H1 (cell line): ENCODE measurements at regions not wholly inside any gene's neighbourhood (a gene's known extent, or its start where the extent isn't known, plus 50 kb on each side); places are given as distances from the start of the nearest gene placed in this dataset.

Experiments used
- CTCF ChIA-PET: fragments of 300-600 bp; sonication (Branson Sonifier 250); formaldehyde crosslinking; loops from one replicate; lab custom pipeline; 2021; ENCODE audit not compliant: partially characterized antibody; lab: Charles Lee
- POLR2A ChIA-PET: fragments of 300-600 bp; sonication (Branson Sonifier 250); formaldehyde crosslinking; loops from one replicate; lab custom pipeline; 2021; ENCODE audit warnings: inconsistent platforms; ENCODE audit not compliant: partially characterized antibody; lab: Charles Lee
- DNase-seq, 2 experiments: peaks; one replicate each; pipeline versions ENCODE4 v3.0.0 to v3.0.0-alpha.2; 2010 to 2022; ENCODE audit warnings: low spot score in 2 of 2, low read depth in 1 of 2, mixed read lengths in 1 of 2
- FAIRE-seq: peaks from 2 replicates; lab custom pipeline; 2011; peaks lifted over from hg19 to GRCh38; lab: Jason Lieb, UNC
- H2AFZ ChIP-seq: 2 replicates; pipeline ENCODE4 v1.8.1; 2012; ENCODE audit warnings: low read length, inconsistent platforms
- H2AK5ac ChIP-seq: 2 replicates; pipeline ENCODE4 v1.6.1; 2013; ENCODE audit warnings: low read depth, low read length
- H2BK120ac ChIP-seq: replicated peaks from 2 replicates; pipeline ENCODE3; 2013; ENCODE audit warnings: low read depth, low read length, inconsistent platforms
- H2BK12ac ChIP-seq: 2 replicates; pipeline ENCODE4 v1.6.1; 2013; ENCODE audit warnings: low read depth, low read length
- H2BK15ac ChIP-seq: 2 replicates; pipeline ENCODE4 v1.6.1; 2013; ENCODE audit warnings: low read length
- H2BK20ac ChIP-seq: 2 replicates; pipeline ENCODE4 v1.6.1; 2013; ENCODE audit warnings: low read length
- H2BK5ac ChIP-seq: 2 replicates; pipeline ENCODE4 v1.6.1; 2013; ENCODE audit warnings: low read depth, low read length
- H3K14ac ChIP-seq: 2 replicates; pipeline ENCODE4 v1.6.1; 2013; ENCODE audit warnings: inconsistent platforms; ENCODE audit not compliant: insufficient read length
- H3K18ac ChIP-seq: 2 replicates; pipeline ENCODE4 v1.6.1; 2013; ENCODE audit warnings: low read length; ENCODE audit errors: extremely low read depth
- H3K23ac ChIP-seq: 2 replicates; pipeline ENCODE4 v1.6.1; 2013; ENCODE audit warnings: inconsistent platforms; ENCODE audit not compliant: insufficient read length
- H3K23me2 ChIP-seq: 2 replicates; pipeline ENCODE4 v1.6.1; 2013; ENCODE audit warnings: low read depth, low read length
- H3K27ac ChIP-seq: 2 replicates; pipeline ENCODE4 v1.6.1; 2011; ENCODE audit warnings: low read depth, low read length, inconsistent platforms
- H3K27me3 ChIP-seq, 4 experiments: replicated peaks in 1 of 4; 1 replicate in 1 of 4; 2 replicates in 3 of 4; pipeline versions ENCODE4 v1.6.1 to v1.8.1; 2011 to 2013; ENCODE audit warnings: low read length in 3 of 4, mild to moderate bottlenecking in 3 of 4, inconsistent platforms in 2 of 4, mixed read lengths in 2 of 4, moderate library complexity in 1 of 4; ENCODE audit not compliant: control insufficient read depth in 3 of 4, insufficient read depth in 3 of 4; ENCODE audit errors: extremely low read depth in 1 of 4
- H3K36me3 ChIP-seq, 4 experiments: 2 replicates each; pipeline versions ENCODE4 v1.6.1 to v1.8.1; 2011 to 2013; ENCODE audit warnings: mild to moderate bottlenecking in 4 of 4, low read length in 3 of 4, moderate library complexity in 2 of 4, control low read depth in 1 of 4, inconsistent platforms in 1 of 4; ENCODE audit not compliant: insufficient read depth in 4 of 4, control insufficient read depth in 2 of 4
- H3K4ac ChIP-seq: replicated peaks from 2 replicates; pipeline ENCODE3; 2013; ENCODE audit warnings: low read length, low read depth, mixed read lengths, inconsistent platforms; ENCODE audit not compliant: insufficient read length
- H3K4me1 ChIP-seq, 4 experiments: replicated peaks in 1 of 4; 1 replicate in 1 of 4; 2 replicates in 3 of 4; pipeline versions ENCODE4 v1.6.1 to v1.8.1; 2011 to 2013; ENCODE audit warnings: low read length in 3 of 4, inconsistent platforms in 2 of 4, mixed read lengths in 1 of 4; ENCODE audit not compliant: insufficient read depth in 4 of 4, control insufficient read depth in 3 of 4
- H3K4me2 ChIP-seq, 2 experiments: 2 replicates each; pipeline versions ENCODE4 v1.6.1 to v1.8.1; 2011 to 2013; ENCODE audit warnings: low read depth in 2 of 2, low read length in 2 of 2, control low read depth in 1 of 2, inconsistent platforms in 1 of 2, mild to moderate bottlenecking in 1 of 2; ENCODE audit not compliant: insufficient read depth in 1 of 2
- H3K4me3 ChIP-seq, 4 experiments: fragments of 200-600, 300-600 bp in 1 of 4; sonication (generic), shearing (Covaris generic), sonication (Bioruptor Twin) in 1 of 4; 2 replicates each; pipeline versions ENCODE4 v1.5.1 to v1.8.1; 2011 to 2016; ENCODE audit warnings: low read length in 4 of 4, low read depth in 3 of 4, control low read depth in 2 of 4, inconsistent platforms in 2 of 4, mild to moderate bottlenecking in 2 of 4, mixed read lengths in 1 of 4, moderate library complexity in 1 of 4; ENCODE audit not compliant: insufficient read depth in 2 of 4; ENCODE audit errors: extremely low read depth in 1 of 4
- H3K56ac ChIP-seq: replicated peaks from 2 replicates; pipeline ENCODE3; 2013; ENCODE audit warnings: low read depth, mild to moderate bottlenecking, mixed read lengths, low read length, inconsistent platforms; ENCODE audit not compliant: insufficient read length
- H3K79me1 ChIP-seq: 2 replicates; pipeline ENCODE4 v1.6.1; 2013; ENCODE audit warnings: low read depth, low read length, control low read depth
- H3K79me2 ChIP-seq, 2 experiments: 2 replicates each; pipeline versions ENCODE4 v1.6.1 to v1.8.1; 2012 to 2013; ENCODE audit warnings: low read length in 2 of 2, mild to moderate bottlenecking in 2 of 2, inconsistent platforms in 1 of 2; ENCODE audit not compliant: insufficient read depth in 2 of 2, control insufficient read depth in 1 of 2
- H3K9ac ChIP-seq, 4 experiments: replicated peaks in 1 of 4; 1 replicate in 1 of 4; 2 replicates in 3 of 4; pipeline versions ENCODE4 v1.6.1 to v1.8.1; 2011 to 2013; ENCODE audit warnings: low read depth in 3 of 4, low read length in 3 of 4, control low read depth in 2 of 4, mild to moderate bottlenecking in 2 of 4, moderate library complexity in 2 of 4, inconsistent platforms in 1 of 4; ENCODE audit errors: extremely low read depth in 1 of 4
- H3K9me3 ChIP-seq, 2 experiments: 2 replicates each; pipeline versions ENCODE4 v1.6.1 to v1.8.1; 2012 to 2013; ENCODE audit warnings: mild to moderate bottlenecking in 2 of 2, moderate library complexity in 2 of 2, control low read depth in 1 of 2, inconsistent platforms in 1 of 2, low read depth in 1 of 2, low read length in 1 of 2, mixed read lengths in 1 of 2; ENCODE audit not compliant: insufficient read depth in 2 of 2
- H4K20me1 ChIP-seq, 2 experiments: replicated peaks in 1 of 2; 2 replicates each; pipeline versions ENCODE3 to v1.8.1; 2011 to 2013; ENCODE audit warnings: inconsistent platforms in 2 of 2, low read length in 2 of 2, mild to moderate bottlenecking in 1 of 2; ENCODE audit not compliant: insufficient read depth in 2 of 2, control insufficient read depth in 1 of 2
- H4K5ac ChIP-seq: 2 replicates; pipeline ENCODE4 v1.6.1; 2013; ENCODE audit warnings: low read length, low read depth, mixed read lengths, inconsistent platforms; ENCODE audit not compliant: insufficient read length
- H4K8ac ChIP-seq: 2 replicates; pipeline ENCODE4 v1.8.0; 2013; ENCODE audit warnings: mild to moderate bottlenecking, moderate library complexity, low read length, inconsistent platforms; ENCODE audit not compliant: insufficient read depth; ENCODE audit errors: extremely low read depth
- H4K91ac ChIP-seq: replicated peaks from 2 replicates; pipeline ENCODE3; 2013; ENCODE audit warnings: low read length, mixed read lengths, inconsistent platforms; ENCODE audit not compliant: insufficient read length
- CHD2 ChIP-seq: IDR thresholded peaks from 2 replicates; pipeline ENCODE4 v1.6.1; 2012; ENCODE audit warnings: low read length, improper control_type of control experiment
- EGR1 ChIP-seq: IDR thresholded peaks from 2 replicates; pipeline ENCODE4 v1.6.1; 2011; ENCODE audit warnings: low read depth, low read length, borderline replicate concordance
- KDM1A ChIP-seq: fragments of 200-600, 300-600 bp; sonication (generic); IDR thresholded peaks from 2 replicates; pipeline ENCODE4 v1.7.1; 2016; ENCODE audit warnings: mild to moderate bottlenecking, low read length, borderline replicate concordance
- KDM4A ChIP-seq: IDR thresholded peaks from one replicate; pipeline ENCODE4 v1.7.1; 2012; ENCODE audit warnings: low read depth, mild to moderate bottlenecking, moderate library complexity, low read length, inconsistent platforms; ENCODE audit not compliant: severe bottlenecking
- SAP30 ChIP-seq: fragments of 300-600 bp; sonication (generic); IDR thresholded peaks from 2 replicates; pipeline ENCODE4 v1.7.1; 2012; ENCODE audit warnings: low read length, moderate library complexity, mild to moderate bottlenecking, inconsistent platforms; ENCODE audit not compliant: insufficient read depth, insufficient replicate concordance
- SIRT6 ChIP-seq: IDR thresholded peaks from one replicate; pipeline ENCODE4 v1.7.1; 2012; ENCODE audit warnings: low read length, inconsistent platforms
- SP2 ChIP-seq: IDR thresholded peaks from 2 replicates; pipeline ENCODE4 v1.6.1; 2012; ENCODE audit warnings: mild to moderate bottlenecking, low read length, inconsistent platforms
- TCF12 ChIP-seq: IDR thresholded peaks from 2 replicates; pipeline ENCODE4 v1.6.1; 2011; ENCODE audit warnings: low read depth, mild to moderate bottlenecking, low read length
- YY1 ChIP-seq: IDR thresholded peaks from 2 replicates; pipeline ENCODE4 v1.6.1; 2011; ENCODE audit warnings: low read depth, mild to moderate bottlenecking, low read length
- WGBS, 2 experiments: shearing (Covaris generic) in 1 of 2; methylation state at CpG; one replicate each; pipeline versions ENCODE4 v1.1.6 to v1.1.7; 2013 to 2015; ENCODE audit warnings: low lambda C conversion rate in 2 of 2, mixed read lengths in 2 of 2, inconsistent platforms in 1 of 2, low coverage in 1 of 2, missing lambda C conversion rate in 1 of 2; ENCODE audit not compliant: insufficient replicate concordance in 2 of 2, insufficient coverage in 1 of 2, insufficient read length in 1 of 2; ENCODE audit errors: extremely low coverage in 1 of 2, missing lambda C conversion rate in 1 of 2; 5-methylcytosine and 5-hydroxymethylcytosine counted together

DNA sequence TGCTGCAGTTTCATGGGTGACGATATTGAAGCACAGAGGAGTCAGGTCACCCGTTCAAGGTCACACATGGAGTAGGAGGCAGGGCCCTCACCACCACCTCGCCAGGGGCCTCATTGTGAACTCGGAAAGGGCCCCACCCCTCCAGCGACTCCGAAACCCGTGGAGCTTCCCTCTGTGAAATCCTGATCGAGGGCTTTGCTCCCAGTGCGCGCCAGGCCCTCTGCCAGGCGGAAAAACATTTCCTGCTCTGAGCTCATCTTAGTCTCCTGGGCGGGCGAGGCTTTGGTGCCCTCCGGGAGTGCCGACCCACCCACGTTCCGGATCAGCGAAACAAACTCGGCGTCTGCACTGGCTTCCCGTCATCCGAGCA is 75.0 kb upstream of the FCN1 start:
- no peak overlapping the region for H2AFZ ChIP-seq
- no peak overlapping the region for H2BK15ac ChIP-seq
- FAIRE-seq: no peak
- CTCF ChIA-PET: interaction anchor here (1.1 to 1.4 kb wide), 2 partner anchors 10 to 33 kb away, joined by 3 to 5 read pairs; no protein-coding TSS in a partner anchor
- DNase-seq: no peak
- H2BK5ac ChIP-seq: no peak overlapping the region
- H4K8ac ChIP-seq: peak overlapping the region; percentile 35; the same call in 1 of the 2 replicates
- H3K79me2 ChIP-seq: no peaks in the 10 kb centered on the region
- no peaks in the 10 kb centered on the region for H3K36me3 ChIP-seq
- H3K9ac ChIP-seq: no peak overlapping the region
- H3K14ac ChIP-seq: no peak overlapping the region
- no peaks in the 10 kb centered on the region; a peak in 1 of 7 replicates for H3K27me3 ChIP-seq
- no peaks in the 10 kb centered on the region for H4K20me1 ChIP-seq
- no peak overlapping the region for H3K56ac ChIP-seq
- H4K5ac ChIP-seq: no peak overlapping the region
- no peak overlapping the region for H3K18ac ChIP-seq
- H4K91ac ChIP-seq: no peak overlapping the region
- no peak overlapping the region for H3K4me2 ChIP-seq
- H3K27ac ChIP-seq: no peak overlapping the region
- H3K4ac ChIP-seq: no peak overlapping the region
- no peak overlapping the region for H2BK12ac ChIP-seq
- TF ChIP-seq TCF12 (no peak), SP2 (no peak), KDM4A (no peak), YY1 (no peak), KDM1A (no peak), SAP30 (no peak), CHD2 (no peak), SIRT6 (no peak), EGR1 (no peak)
- H3K4me1 ChIP-seq: peaks cover 0 to 2% (median 0%) of the 10 kb centered on the region in 4 experiments; a peak in 3 of 7 replicates
- H3K23me2 ChIP-seq: no peaks in the 10 kb centered on the region
- H3K4me3 ChIP-seq: no peak overlapping the region
- no peaks in the 10 kb centered on the region for H3K79me1 ChIP-seq
- POLR2A ChIA-PET: no interaction called here
- no peak overlapping the region for H2AK5ac ChIP-seq
- H2BK20ac ChIP-seq: no peak overlapping the region
- H3K9me3 ChIP-seq: peaks cover under 1 to 14% of the 10 kb centered on the region in 2 experiments; a peak in 2 of 4 replicates
- 88% methylated on average over 11 of the region's 22 CpGs; no CpG with 5 or more reads in 1 of the 2 experiments for WGBS, 2 experiments
- no peak overlapping the region for H2BK120ac ChIP-seq
- H3K23ac ChIP-seq: no peak overlapping the region
